Loucy (cell line): ENCODE measurements at regions not wholly inside any gene's neighbourhood (a gene's known extent, or its start where the extent isn't known, plus 50 kb on each side); places are given as distances from the start of the nearest gene placed in this dataset.

Source experiments
- CTCF ChIP-seq: fragments of 200-600 bp; sonication (generic); conservative IDR thresholded peaks from 2 replicates; pipeline ENCODE4 v1.5.1; 2014; ENCODE audit warnings: mild to moderate bottlenecking, antibody characterized with exemption, low read length
- EZH2phosphoT487 ChIP-seq: fragments of 200-600 bp; IDR thresholded peaks from 2 replicates; pipeline ENCODE4 v1.6.1; 2018; ENCODE audit warnings: antibody characterized with exemption, mild to moderate bottlenecking, moderate library complexity, borderline replicate concordance

GRCh38 chrX:39275500-39276068 lies 474.3 kb downstream of the MID1IP1 start:
- no peak for TF ChIP-seq CTCF
- no peak for TF ChIP-seq EZH2phosphoT487
